MG63 (cell line): ENCODE measurements at regions not wholly inside any gene's neighbourhood (a gene's known extent, or its start where the extent isn't known, plus 50 kb on each side); places are given as distances from the start of the nearest gene placed in this dataset.

Source experiments
- DNase-seq: peaks from one replicate; pipeline ENCODE4 v3.0.0-alpha.2; 2020
- H3K27me3 ChIP-seq: fragments of 250-450 bp; sonication (Bioruptor Pico); 2 replicates; pipeline ENCODE4 v1.5.1; 2020; ENCODE audit warnings: mild to moderate bottlenecking, moderate library complexity
- H3K36me3 ChIP-seq: fragments of 250-450 bp; sonication (Bioruptor Pico); 2 replicates; pipeline ENCODE4 v1.5.1; 2020; ENCODE audit warnings: mild to moderate bottlenecking, moderate library complexity
- H3K4me3 ChIP-seq: fragments of 250-450 bp; sonication (Bioruptor Pico); 2 replicates; pipeline ENCODE4 v1.5.1; 2020; ENCODE audit warnings: mild to moderate bottlenecking, moderate library complexity
- H3K9me3 ChIP-seq: fragments of 250-450 bp; sonication (Bioruptor Pico); 2 replicates; pipeline ENCODE4 v1.5.1; 2020; ENCODE audit warnings: mild to moderate bottlenecking, moderate library complexity

DNA sequence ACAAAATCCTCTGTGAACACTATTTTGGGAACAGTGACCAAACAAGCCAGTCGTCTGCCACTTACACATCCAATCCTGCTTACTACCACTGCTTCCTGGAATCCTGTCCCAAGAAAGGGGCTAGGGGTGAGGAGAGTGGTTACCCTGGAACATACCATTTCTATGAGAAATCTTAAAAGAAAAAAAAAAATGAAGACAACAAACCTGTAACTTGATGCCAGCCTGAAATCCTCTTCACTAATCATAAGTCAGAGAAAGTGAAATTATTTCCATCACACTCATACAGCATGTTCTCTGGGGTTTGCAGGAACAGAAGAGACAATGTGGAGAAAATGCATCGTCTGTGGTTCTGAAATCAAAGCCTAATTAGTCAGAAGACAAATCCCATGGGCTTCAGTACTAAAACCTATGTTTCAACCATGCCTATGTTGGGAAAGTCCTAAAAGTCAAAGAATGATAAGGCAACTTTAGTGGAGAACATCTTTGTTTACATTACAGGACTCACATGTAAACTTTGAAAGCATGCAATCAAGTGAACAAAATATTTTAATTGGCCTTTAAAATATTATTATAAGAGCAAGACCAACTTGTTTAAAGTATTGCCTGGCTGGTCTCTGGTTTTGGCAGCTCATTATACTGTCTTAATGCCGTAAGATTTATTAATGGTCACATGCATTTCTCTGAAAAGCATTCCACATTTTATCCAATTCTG lies 220.7 kb downstream of the LTN1 start:
- H3K36me3 ChIP-seq = no peaks in the 10 kb centered on the region
- no peaks in the 10 kb centered on the region for H3K9me3 ChIP-seq
- no peaks in the 10 kb centered on the region for H3K27me3 ChIP-seq
- no peak overlapping the region for H3K4me3 ChIP-seq
- peak; percentile 31 for DNase-seq

DNA sequence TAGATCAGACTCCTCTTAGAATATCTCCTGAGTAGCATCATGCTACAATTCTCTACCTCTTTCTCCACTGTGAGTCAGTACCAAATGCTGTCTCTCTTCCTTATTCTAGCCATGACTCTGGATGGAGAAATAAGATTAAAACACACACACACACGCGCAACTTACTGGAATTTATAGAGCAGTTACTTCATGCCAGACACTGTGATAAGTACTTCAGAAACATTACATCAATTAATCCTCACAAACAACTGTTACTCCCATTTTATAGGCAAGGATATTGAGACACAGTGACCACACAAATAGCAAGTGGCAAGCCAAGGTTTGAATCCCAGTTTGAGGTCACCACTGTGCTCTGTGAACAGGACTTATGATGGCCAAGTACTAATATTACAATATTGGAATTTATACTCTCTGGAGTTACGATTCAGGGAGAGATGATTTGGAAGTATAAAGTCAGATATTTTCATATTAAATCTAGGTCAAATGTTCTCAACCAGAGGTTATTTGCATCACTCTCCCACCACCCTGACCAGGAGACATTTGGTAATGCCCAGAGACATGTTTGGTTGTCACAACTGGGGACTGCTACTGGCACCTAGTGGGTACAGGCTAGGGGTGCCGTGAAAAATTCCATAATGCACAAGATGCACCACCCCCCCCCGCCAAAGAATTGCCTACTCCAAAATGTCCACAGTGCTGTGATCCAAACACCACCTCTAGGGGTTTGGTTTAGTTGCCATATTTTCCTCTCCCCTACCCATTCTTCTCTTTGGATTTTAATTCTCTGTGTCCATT lies 221.6 kb downstream of the LTN1 start:
- Histone ChIP-seq H3K27me3 (no peaks in the 10 kb centered on the region), H3K9me3 (no peaks in the 10 kb centered on the region), H3K36me3 (no peaks in the 10 kb centered on the region), H3K4me3 (no peak overlapping the region)
- no peak for DNase-seq

DNA sequence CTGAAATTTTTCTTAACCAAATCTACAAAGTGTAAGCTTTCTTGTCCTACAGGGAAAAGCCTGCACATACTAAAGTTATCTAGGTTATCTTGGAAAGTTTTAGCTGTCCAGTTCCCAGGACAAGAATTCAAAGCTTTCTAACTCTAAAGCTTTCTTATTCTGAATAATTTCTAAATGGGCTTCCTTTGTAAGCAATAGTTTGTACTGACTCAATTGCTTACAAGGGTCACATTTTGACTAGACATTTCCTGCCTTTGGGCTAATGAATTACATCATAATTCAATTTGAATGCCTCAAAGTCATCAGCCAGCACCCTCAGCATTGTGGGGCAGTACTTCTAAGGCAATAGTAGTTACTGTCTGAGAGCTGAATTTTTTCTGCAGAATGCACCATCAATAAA lies 223.0 kb downstream of the LTN1 start:
- H3K27me3 ChIP-seq = no peaks in the 10 kb centered on the region
- H3K9me3 ChIP-seq = no peaks in the 10 kb centered on the region
- no peak for DNase-seq
- no peaks in the 10 kb centered on the region for H3K36me3 ChIP-seq
- H3K4me3 ChIP-seq = no peak overlapping the region

DNA sequence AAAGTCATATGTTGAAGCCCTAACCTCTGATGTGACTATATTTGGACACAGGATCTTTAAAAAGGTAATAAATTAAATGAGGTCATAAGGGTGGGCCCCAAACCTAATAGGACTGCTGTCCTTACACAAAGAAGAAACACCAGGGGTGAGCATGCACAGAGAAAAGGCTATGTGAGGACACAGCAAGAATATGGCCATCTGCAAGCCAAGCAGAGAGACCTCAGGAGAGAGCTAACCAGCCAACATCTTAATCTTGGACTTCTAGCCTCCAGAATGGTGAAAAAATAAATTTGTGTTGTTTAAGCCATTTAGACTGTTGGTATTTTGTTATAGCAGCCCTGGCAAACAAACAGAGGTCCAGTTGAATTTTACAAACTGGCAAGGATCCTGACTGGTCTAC lies 223.9 kb downstream of the LTN1 start:
- no peaks in the 10 kb centered on the region for H3K9me3 ChIP-seq
- no peaks in the 10 kb centered on the region for H3K27me3 ChIP-seq
- no peak for DNase-seq
- H3K4me3 ChIP-seq = no peak overlapping the region
- H3K36me3 ChIP-seq = no peaks in the 10 kb centered on the region

DNA sequence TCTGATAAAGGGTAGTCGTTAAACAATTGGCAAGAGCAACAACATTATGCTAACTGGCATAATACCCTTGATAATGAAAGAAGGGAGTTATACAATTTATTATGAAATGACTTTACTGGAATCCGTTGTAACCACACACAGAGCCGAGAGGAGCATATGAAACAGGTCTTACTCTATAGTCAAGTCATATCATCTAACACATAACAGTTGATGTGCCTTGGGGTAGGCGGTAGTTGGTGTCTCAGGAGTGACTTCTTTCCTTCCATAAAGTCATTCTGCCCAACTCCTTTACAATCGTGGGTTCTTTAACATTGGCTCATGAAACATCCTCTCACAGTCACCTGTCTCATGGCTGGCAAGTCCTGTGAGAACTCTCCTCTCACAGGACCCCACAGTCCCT lies 225.2 kb downstream of the LTN1 start:
- Histone ChIP-seq H3K9me3 (no peaks in the 10 kb centered on the region), H3K27me3 (no peaks in the 10 kb centered on the region), H3K4me3 (no peak overlapping the region), H3K36me3 (no peaks in the 10 kb centered on the region)
- DNase-seq = no peak

DNA sequence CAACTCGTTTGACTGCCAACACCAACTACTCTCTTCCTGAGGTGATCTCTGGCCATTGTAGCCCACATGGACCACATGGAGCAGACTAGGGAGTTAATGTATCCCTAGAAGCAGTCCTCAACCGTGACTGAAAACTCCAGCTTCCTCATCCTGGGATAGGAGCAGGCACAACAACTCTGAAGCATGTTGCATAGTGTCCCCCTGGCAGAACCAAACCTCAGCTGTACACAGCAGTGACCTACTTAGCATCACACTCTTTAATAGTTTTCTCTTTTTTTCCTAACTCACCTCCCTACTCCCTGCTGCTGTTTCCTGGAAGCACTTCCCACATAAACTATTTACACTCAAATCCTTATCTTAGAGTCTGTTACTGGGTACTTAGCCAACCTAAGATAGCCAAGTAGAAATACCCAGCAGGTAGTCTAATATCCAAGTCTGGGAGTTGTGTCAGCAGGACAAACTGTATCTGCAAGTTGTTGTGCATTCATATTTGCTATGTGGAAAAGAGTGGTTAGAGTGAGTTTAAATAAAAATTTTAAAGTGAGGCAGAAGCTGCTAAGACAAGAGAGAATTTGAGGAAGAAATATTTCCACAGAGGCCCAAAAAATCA lies 228.8 kb downstream of the LTN1 start:
- no peaks in the 10 kb centered on the region for H3K9me3 ChIP-seq
- H3K4me3 ChIP-seq = no peak overlapping the region
- H3K27me3 ChIP-seq = no peaks in the 10 kb centered on the region
- no peak for DNase-seq
- no peaks in the 10 kb centered on the region for H3K36me3 ChIP-seq

DNA sequence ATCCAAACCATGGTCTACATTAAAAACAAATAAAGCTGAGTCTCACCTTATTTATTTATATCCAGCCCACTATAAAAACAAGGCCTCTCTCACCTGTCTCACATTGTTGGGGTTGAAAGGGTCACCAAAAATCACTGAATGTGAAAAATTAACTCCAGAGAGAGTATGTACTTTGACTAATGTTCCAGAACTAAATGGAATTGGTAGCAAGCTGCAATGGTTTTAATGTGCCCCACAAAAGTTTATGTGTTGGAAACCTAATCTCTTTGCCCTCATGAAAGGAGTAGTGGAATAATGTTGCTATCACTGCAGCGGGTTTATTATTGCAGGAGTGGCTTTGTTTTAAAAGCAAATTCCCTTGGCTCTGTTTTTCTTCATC lies 230.3 kb downstream of the LTN1 start:
- DNase-seq = no peak
- Histone ChIP-seq H3K9me3 (no peaks in the 10 kb centered on the region), H3K36me3 (no peaks in the 10 kb centered on the region), H3K4me3 (no peak overlapping the region), H3K27me3 (no peaks in the 10 kb centered on the region)

DNA sequence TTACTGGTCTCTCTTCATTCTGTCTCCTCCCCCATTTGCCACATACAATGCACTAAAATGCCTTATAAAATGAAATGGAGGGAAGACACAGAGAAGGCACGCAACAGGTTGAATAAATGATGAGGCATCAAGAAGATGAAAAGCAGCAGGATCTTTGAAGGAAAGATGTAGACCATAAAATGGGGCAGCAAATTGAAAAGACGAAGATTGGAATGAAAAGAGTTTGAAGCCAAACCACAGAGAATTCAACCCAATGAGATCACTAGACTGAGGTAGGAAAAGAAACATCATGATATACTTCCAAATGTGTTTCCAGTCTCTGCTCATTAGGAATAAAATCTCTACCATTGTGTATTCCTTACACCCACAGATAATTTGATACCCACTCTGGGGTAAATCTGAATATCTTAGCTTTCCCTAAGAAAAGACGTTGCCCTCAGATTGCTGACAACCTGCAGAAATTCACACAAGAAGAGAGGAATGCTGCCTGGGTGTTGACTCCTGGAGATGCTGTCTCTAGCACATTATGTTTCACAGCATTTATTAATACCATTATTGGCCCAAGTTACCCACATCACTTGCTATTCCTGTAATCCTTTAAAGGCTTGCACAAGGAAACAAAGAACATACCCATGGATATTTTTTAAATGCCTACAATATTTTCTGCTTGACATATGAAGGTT lies 230.9 kb downstream of the LTN1 start:
- H3K27me3 ChIP-seq = no peaks in the 10 kb centered on the region
- H3K36me3 ChIP-seq = no peaks in the 10 kb centered on the region
- no peaks in the 10 kb centered on the region for H3K9me3 ChIP-seq
- DNase-seq = no peak
- H3K4me3 ChIP-seq = no peak overlapping the region

DNA sequence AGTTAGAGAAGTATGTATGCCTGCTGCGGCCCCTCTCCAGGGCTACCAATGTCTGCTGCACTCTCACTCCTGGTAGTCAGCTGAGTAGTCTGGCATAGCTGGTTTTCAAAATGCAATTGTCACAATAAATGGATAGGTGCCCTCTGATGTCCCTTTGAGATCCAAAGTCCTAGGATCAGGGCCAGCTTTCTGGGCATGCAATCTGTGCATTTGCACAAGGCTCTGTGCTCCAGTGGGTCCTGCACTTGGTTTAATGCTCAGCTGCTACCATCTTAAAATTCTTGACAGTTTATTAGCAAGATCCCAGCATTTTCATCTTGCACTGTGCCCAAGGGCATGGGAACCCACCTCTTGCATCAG lies 233.8 kb downstream of the LTN1 start:
- Histone ChIP-seq H3K9me3 (no peaks in the 10 kb centered on the region), H3K27me3 (no peaks in the 10 kb centered on the region), H3K36me3 (no peaks in the 10 kb centered on the region), H3K4me3 (no peak overlapping the region)
- no peak for DNase-seq

DNA sequence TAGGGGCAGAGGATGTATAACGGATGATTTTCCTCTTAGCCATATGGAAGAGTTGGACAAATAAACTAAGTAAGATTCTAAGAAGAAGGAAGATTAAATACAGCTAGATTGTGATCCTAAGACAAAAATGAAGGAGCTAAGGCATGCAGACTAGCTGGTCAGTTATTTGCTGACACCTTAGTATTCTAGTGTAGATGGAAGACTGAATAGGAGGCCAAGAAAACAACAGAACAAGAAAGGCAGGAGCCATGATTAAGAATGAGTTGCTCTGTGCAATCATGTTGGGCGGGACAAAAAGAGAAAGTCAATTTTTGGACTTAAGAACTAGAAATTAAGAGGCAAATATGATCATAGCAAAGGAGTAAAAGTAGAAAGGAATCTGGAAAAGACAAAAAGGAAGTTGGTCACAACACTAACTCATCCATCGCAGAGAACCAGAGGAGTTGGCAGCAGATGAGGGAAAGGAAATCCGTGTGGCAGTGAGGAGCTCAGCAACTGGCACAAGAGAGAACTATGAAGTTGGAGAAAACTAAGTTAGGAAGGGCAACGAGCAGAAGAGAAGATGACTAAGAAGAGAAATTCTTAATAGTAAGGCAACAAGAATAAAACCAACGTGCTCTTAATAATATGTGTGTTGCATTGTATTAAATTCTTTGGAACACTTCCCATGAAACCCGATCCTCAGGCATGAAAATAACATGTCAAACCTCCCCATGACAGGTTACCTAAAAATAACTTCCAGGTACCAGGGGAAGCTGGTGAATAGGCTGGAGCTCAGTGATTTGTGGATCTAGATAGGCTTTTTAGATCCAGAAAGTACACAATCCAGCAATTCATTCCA lies 234.4 kb downstream of the LTN1 start:
- Histone ChIP-seq H3K9me3 (no peaks in the 10 kb centered on the region), H3K36me3 (no peaks in the 10 kb centered on the region), H3K27me3 (no peaks in the 10 kb centered on the region), H3K4me3 (no peak overlapping the region)
- DNase-seq = peak; percentile 76

DNA sequence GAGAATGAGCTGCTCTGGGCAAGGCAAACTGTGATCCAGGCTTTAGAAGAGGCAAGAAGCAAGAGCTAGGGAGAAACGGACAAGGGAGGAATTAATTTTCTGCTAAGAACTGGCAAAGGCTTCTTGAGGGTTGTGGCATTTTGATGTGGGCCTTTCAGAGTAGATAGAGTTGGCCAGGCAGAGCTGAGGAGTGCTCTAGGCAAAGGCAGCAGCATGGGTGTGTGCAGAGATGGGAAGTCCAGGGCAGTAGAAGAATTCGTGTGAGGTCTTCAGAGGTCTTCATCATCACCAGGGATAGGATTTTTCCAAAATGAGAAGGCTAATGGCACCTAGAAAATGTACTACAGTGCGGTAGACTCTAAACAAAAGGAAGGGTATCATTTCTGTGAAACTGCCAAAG lies 237.8 kb downstream of the LTN1 start:
- Histone ChIP-seq H3K4me3 (no peak overlapping the region), H3K27me3 (no peaks in the 10 kb centered on the region), H3K9me3 (no peaks in the 10 kb centered on the region), H3K36me3 (no peaks in the 10 kb centered on the region)
- DNase-seq = no peak

DNA sequence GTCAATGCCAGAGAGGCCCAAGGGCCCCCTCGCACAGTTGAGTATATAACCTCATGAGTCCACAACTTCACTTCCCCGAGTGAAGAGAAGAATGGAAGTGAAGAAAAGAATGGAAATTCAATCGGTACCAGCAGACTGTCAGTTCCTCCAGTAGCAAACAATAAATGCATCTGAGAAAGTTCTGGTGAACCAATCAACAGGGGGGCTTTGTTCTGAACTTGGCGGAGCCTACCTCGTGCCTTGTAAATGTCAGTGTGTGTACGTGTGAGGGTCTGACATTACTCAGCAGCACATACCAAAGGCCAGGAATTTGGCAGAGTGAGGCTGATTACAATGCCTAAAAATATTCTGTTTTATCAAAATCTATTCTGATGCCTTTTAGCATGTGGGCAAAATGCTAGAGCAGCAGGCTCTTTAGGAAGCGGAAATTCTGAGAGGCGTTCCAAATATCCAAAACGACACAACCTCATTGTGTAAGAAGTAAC lies 238.5 kb downstream of the LTN1 start:
- Histone ChIP-seq H3K36me3 (no peaks in the 10 kb centered on the region), H3K27me3 (no peaks in the 10 kb centered on the region), H3K9me3 (no peaks in the 10 kb centered on the region), H3K4me3 (no peak overlapping the region)
- DNase-seq = peak; percentile 63

DNA sequence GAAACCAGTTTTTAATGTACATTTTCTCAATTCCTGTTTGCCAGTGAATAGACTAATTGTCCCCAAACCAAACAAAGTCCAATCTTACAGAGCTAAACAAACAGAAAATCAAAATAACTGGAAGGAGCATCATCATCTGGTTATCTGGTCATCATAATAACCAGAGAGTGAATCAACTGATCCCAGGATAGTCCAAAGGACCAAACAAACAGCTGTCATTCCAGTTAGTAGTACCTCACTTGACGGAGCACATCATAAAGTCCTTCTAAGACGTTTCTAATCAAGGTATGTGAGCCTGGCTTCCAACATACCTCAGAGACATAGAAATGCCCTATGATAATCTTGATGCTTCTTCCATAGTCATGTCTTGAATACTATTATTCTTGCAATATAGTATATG lies 240.5 kb downstream of the LTN1 start:
- Histone ChIP-seq H3K36me3 (no peaks in the 10 kb centered on the region), H3K9me3 (no peaks in the 10 kb centered on the region), H3K27me3 (no peaks in the 10 kb centered on the region), H3K4me3 (no peak overlapping the region)
- DNase-seq = no peak

DNA sequence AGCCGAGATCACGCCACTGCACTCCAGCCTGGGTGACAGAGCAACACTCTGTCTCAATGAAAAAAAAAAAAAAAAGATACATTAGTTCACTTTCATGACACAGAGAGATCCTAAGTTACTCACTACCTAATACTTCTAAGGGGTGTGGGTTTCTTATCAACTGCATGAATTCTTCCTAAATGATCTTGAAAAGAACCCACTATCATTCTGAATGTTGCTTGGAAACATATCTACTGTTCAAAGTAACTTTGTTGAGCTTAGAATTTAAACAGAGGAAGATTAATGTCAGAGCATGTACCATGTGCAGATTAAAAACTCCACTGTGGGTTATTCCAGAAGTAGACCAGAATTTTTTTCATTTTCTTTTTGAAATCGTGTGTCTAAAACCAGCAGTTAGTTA lies 241.5 kb downstream of the LTN1 start:
- DNase-seq = no peak
- Histone ChIP-seq H3K4me3 (no peak overlapping the region), H3K36me3 (no peaks in the 10 kb centered on the region), H3K27me3 (no peaks in the 10 kb centered on the region), H3K9me3 (no peaks in the 10 kb centered on the region)

DNA sequence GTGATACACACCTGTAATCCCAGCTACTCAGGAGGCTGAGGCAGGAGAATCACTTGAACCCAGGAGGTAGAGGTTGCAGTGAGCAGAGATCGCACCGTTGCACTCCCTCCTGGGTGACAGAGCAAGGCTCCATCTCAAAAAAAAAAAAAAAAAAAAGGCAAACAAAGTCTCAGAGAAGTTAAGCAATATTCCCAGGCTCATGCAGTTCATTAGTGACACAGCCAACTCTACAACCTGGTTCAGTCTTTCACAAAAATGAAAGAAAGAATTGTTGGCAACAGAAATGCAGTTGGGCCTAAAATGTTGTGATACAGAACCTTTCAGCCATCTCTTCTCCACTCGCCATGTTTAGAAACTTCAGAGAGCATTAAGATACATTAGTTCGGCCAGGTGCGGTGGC lies 242.1 kb downstream of the LTN1 start:
- H3K27me3 ChIP-seq = no peaks in the 10 kb centered on the region
- no peak overlapping the region for H3K4me3 ChIP-seq
- H3K36me3 ChIP-seq = no peaks in the 10 kb centered on the region
- no peak for DNase-seq
- H3K9me3 ChIP-seq = no peaks in the 10 kb centered on the region

DNA sequence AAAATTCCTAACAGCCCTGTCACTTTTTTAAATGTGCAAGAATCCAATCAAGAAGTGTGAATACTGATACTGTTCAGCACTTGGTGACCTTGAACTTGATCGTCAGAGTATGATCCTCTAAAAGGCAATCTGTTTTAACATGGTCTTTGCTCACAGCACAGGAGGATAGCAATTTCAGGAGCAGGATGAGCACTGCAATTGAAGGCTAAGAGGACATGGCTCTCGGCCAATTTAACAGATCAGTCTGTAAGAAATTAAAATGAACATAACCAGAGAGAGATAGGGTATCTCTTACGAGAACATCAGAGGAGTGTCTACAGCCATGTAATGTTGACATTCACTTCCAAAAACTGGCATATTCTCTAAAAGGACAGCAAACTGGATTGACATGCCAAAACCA lies 243.1 kb downstream of the LTN1 start:
- Histone ChIP-seq H3K36me3 (no peaks in the 10 kb centered on the region), H3K27me3 (no peaks in the 10 kb centered on the region), H3K9me3 (no peaks in the 10 kb centered on the region), H3K4me3 (no peak overlapping the region)
- DNase-seq = no peak

DNA sequence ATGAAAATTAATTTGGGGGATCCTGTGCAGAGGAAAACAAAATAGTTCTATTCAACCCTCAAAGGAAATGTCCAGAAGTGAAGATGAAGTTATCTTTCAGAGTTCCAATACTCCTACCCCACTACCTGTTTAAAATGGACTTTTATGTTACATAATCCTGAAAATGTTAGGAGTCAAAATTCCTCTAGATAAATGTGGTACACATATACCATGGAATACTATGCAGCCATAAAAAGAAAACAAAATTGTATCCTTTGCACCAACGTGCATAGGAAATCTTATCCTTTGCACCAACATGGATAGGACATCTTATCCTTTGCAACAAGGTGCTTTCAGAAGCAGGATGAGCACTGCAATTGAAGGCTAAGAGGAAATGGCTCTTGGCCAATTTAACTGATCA lies 245.2 kb downstream of the LTN1 start:
- no peak for DNase-seq
- Histone ChIP-seq H3K4me3 (no peak overlapping the region), H3K9me3 (no peaks in the 10 kb centered on the region), H3K27me3 (no peaks in the 10 kb centered on the region), H3K36me3 (no peaks in the 10 kb centered on the region)
